HG03460 (cell line): ENCODE measurements at regions not wholly inside any gene's neighbourhood (a gene's known extent, or its start where the extent isn't known, plus 50 kb on each side); places are given as distances from the start of the nearest gene placed in this dataset.
"Not testable (repeated sequence)": the region's sequence is repeated elsewhere in the genome, so short reads cannot be mapped to it uniquely, and the experiment has no call there.

Experiments used
- ATAC-seq: cut with Tn5 transposase; IDR thresholded peaks from one replicate; pipeline ENCODE4 v1.9.1; 2021; ENCODE audit not compliant: unreplicated experiment

GRCh38 chr11:86861810-86862209, 61.5 kb downstream of the PRSS23 start:
- ATAC-seq, result no peak

GRCh38 chr11:86863476-86863875, 63.1 kb downstream of the PRSS23 start:
- ATAC-seq, result no peak

GRCh38 chr11:86865436-86865835, 65.1 kb downstream of the PRSS23 start:
- no peak for ATAC-seq

- ATAC-seq, result no peak
Measured at GRCh38 chr11:86869531-86869930, 69.2 kb downstream of the PRSS23 start.

- ATAC-seq, result peak; percentile 71
Measured at GRCh38 chr11:86869966-86870570, 69.7 kb downstream of the PRSS23 start.

- ATAC-seq, result no peak
Measured at GRCh38 chr11:86873573-86874083, 73.3 kb downstream of the PRSS23 start.

- ATAC-seq, result no peak
Measured at GRCh38 chr11:86874304-86875056, 74.1 kb downstream of the PRSS23 start.

- no peak for ATAC-seq
Measured at GRCh38 chr11:86876716-86877234, 76.4 kb downstream of the PRSS23 start.

- no peak for ATAC-seq
Measured at GRCh38 chr11:86877503-86877902, 77.2 kb downstream of the PRSS23 start.

- ATAC-seq, result not testable (repeated sequence)
Measured at GRCh38 chr11:86879241-86879640, 76.0 kb downstream of the FZD4 start.

GRCh38 chr11:86885311-86885710, 69.9 kb downstream of the FZD4 start:
- no peak for ATAC-seq

GRCh38 chr11:86888164-86889000, 66.8 kb downstream of the FZD4 start:
- ATAC-seq, result no peak

GRCh38 chr11:86889001-86889341, 66.2 kb downstream of the FZD4 start:
- ATAC-seq, result no peak

GRCh38 chr11:86891036-86891435, 64.2 kb downstream of the FZD4 start:
- no peak for ATAC-seq

- ATAC-seq, result no peak
Measured at GRCh38 chr11:86893235-86893634, 62.0 kb downstream of the FZD4 start.
